NCI-H82 (cell line): ENCODE measurements at regions not wholly inside any gene's neighbourhood (a gene's known extent, or its start where the extent isn't known, plus 50 kb on each side); places are given as distances from the start of the nearest gene placed in this dataset.

Experiments
- DNase-seq: peaks from one replicate; lab custom pipeline; 2025; lab: John Stamatoyannopoulos, UW

GRCh38 chr12:67151886-67152285 lies 117.3 kb upstream of the CAND1 start:
- no peak for DNase-seq

- no peak for DNase-seq
Measured at GRCh38 chr12:67152451-67152850, 116.7 kb upstream of the CAND1 start.

- DNase-seq: no peak
Measured at GRCh38 chr12:67154901-67155300, 114.3 kb upstream of the CAND1 start.

- peak; percentile 26 for DNase-seq
Measured at GRCh38 chr12:67155863-67156262, 113.3 kb upstream of the CAND1 start.

- peak; percentile 40 for DNase-seq
Measured at GRCh38 chr12:67161322-67161918, 107.7 kb upstream of the CAND1 start.

GRCh38 chr12:67173258-67173657 lies 95.9 kb upstream of the CAND1 start:
- DNase-seq: no peak

GRCh38 chr12:67182551-67182950 lies 86.6 kb upstream of the CAND1 start:
- DNase-seq: no peak

GRCh38 chr12:67193704-67194103 lies 75.5 kb upstream of the CAND1 start:
- DNase-seq: no peak

- no peak for DNase-seq
Measured at GRCh38 chr12:67200386-67200785, 68.8 kb upstream of the CAND1 start.

- DNase-seq: no peak
Measured at GRCh38 chr12:67202011-67202677, 67.0 kb upstream of the CAND1 start.

GRCh38 chr12:67202678-67203012 lies 66.5 kb upstream of the CAND1 start:
- no peak for DNase-seq

GRCh38 chr12:67208281-67209067 lies 60.7 kb upstream of the CAND1 start:
- no peak for DNase-seq

- DNase-seq: no peak
Measured at GRCh38 chr12:67211029-67211428, 58.1 kb upstream of the CAND1 start.

GRCh38 chr12:67211494-67211893 lies 57.7 kb upstream of the CAND1 start:
- DNase-seq: no peak

GRCh38 chr12:67217647-67218046 lies 51.5 kb upstream of the CAND1 start:
- no peak for DNase-seq
